ENCODE measurements at regions not wholly inside any gene's neighbourhood (a gene's known extent, or its start where the extent isn't known, plus 50 kb on each side); places are given as distances from the start of the nearest gene placed in this dataset.
"Not testable (repeated sequence)": the region's sequence is repeated elsewhere in the genome, so short reads cannot be mapped to it uniquely, and the experiment has no call there.

- no peak for DNase-seq
Measured at GRCh38 chr2:239594772-239595608, 194.2 kb upstream of the HDAC4 start.

- DNase-seq: no peak
Measured at GRCh38 chr2:239594019-239594771, 193.4 kb upstream of the HDAC4 start.

- no peak for DNase-seq
Measured at GRCh38 chr2:239593455-239593854, 192.6 kb upstream of the HDAC4 start.

- not testable (repeated sequence) for DNase-seq
Measured at GRCh38 chr2:239592629-239593290, 191.9 kb upstream of the HDAC4 start.

- no peak for DNase-seq
Measured at GRCh38 chr2:239590995-239591915, 190.4 kb upstream of the HDAC4 start.

- no peak for DNase-seq
Measured at GRCh38 chr2:239590276-239590675, 189.5 kb upstream of the HDAC4 start.

- no peak for DNase-seq
Measured at GRCh38 chr2:239589833-239590232, 189.0 kb upstream of the HDAC4 start.

- DNase-seq: no peak
Measured at GRCh38 chr2:239589270-239589825, 188.5 kb upstream of the HDAC4 start.

- DNase-seq: no peak
Measured at GRCh38 chr2:239588451-239589269, 187.8 kb upstream of the HDAC4 start.

GRCh38 chr2:239587841-239588240 lies 187.0 kb upstream of the HDAC4 start:
- no peak for DNase-seq

- DNase-seq: no peak
Measured at GRCh38 chr2:239587311-239587731, 186.5 kb upstream of the HDAC4 start.

- DNase-seq: no peak
Measured at GRCh38 chr2:239586651-239587310, 186.0 kb upstream of the HDAC4 start.

- no peak for DNase-seq
Measured at GRCh38 chr2:239585422-239585821, 184.6 kb upstream of the HDAC4 start.

GRCh38 chr2:239584986-239585385 lies 184.2 kb upstream of the HDAC4 start:
- no peak for DNase-seq

- DNase-seq: no peak
Measured at GRCh38 chr2:239583879-239584859, 183.3 kb upstream of the HDAC4 start.

- no peak for DNase-seq
Measured at GRCh38 chr2:239583171-239583878, 182.5 kb upstream of the HDAC4 start.

GRCh38 chr2:239582476-239582875 lies 181.7 kb upstream of the HDAC4 start:
- DNase-seq: no peak

- DNase-seq: no peak
Measured at GRCh38 chr2:239581352-239581901, 180.6 kb upstream of the HDAC4 start.

GRCh38 chr2:239580199-239580527 lies 179.3 kb upstream of the HDAC4 start:
- no peak for DNase-seq

Measured in CD4-positive, alpha-beta T cell treated with Interferon gamma for 1 hour (primary cell).